SH-SY5Y (cell line): ENCODE measurements at regions not wholly inside any gene's neighbourhood (a gene's known extent, or its start where the extent isn't known, plus 50 kb on each side); places are given as distances from the start of the nearest gene placed in this dataset.

Source experiments
- GATA2 ChIP-seq: IDR thresholded peaks from 2 replicates; pipeline ENCODE4 v1.6.1; 2011; ENCODE audit warnings: mild to moderate bottlenecking, low read depth, low read length
- GATA3 ChIP-seq: IDR thresholded peaks from 2 replicates; pipeline ENCODE4 v1.6.1; 2011; ENCODE audit warnings: low read depth, mild to moderate bottlenecking, low read length, moderate library complexity

GRCh38 chr18:75660932-75661331, 233.4 kb upstream of the SMIM21 start:
- TF ChIP-seq GATA3 (no peak), GATA2 (no peak)
